ENCODE measurements at regions not wholly inside any gene's neighbourhood (a gene's known extent, or its start where the extent isn't known, plus 50 kb on each side); places are given as distances from the start of the nearest gene placed in this dataset.
A peak's percentile ranks its signal among the peaks of the same experiment; 100 is the strongest.

GRCh38 chr11:71383461-71383860 lies 64.7 kb downstream of the DHCR7 start:
- peaks cover 9% of the 10 kb centered on the region for H3K4me1 ChIP-seq (ENCODE audit: low read length)
- no peak overlapping the region for H3K27ac ChIP-seq (ENCODE audit: low read length)
- H3K9ac ChIP-seq (ENCODE audit: low read length) = no peak overlapping the region
- no peak overlapping the region for H2AFZ ChIP-seq (ENCODE audit: low read depth, low read length)
- no peaks in the 10 kb centered on the region; the same call in 1 of the 2 replicates for H3K9me3 ChIP-seq (ENCODE audit: insufficient read depth, low read length)
- TF ChIP-seq EZH2phosphoT487 (IDR thresholded peaks at IDR 0.05; ENCODE audit: low read depth) = no peak
- no peak for TF ChIP-seq CTCF (IDR thresholded peaks at IDR 0.05; ENCODE audit: low read depth, low read length)
- H4K20me1 ChIP-seq (ENCODE audit: insufficient read depth, low read length) = no peaks in the 10 kb centered on the region
- H3K79me2 ChIP-seq (ENCODE audit: low read length) = no peaks in the 10 kb centered on the region
- peaks cover 53% of the 10 kb centered on the region for H3K27me3 ChIP-seq (ENCODE audit: low read depth, low read length)
- peak overlapping the region; percentile 30 for H3K4me2 ChIP-seq (ENCODE audit: low read length)
- no peaks in the 10 kb centered on the region for H3K36me3 ChIP-seq (replicated peaks; ENCODE audit: low read depth, low read length)
- H3K4me3 ChIP-seq (ENCODE audit: low read length) = no peak overlapping the region

- peaks cover 14% of the 10 kb centered on the region for H3K4me1 ChIP-seq (ENCODE audit: low read length)
- no peak overlapping the region for H3K4me2 ChIP-seq (ENCODE audit: low read length)
- no peak overlapping the region for H3K27ac ChIP-seq (ENCODE audit: low read length)
Measured at GRCh38 chr11:71381781-71382505, 66.2 kb downstream of the DHCR7 start.

GRCh38 chr11:71379701-71380100 lies 68.5 kb downstream of the DHCR7 start:
- H3K4me1 ChIP-seq (ENCODE audit: low read length) = peaks cover 14% of the 10 kb centered on the region
- no peak overlapping the region for H3K9ac ChIP-seq (ENCODE audit: low read length)
- H3K4me2 ChIP-seq (ENCODE audit: low read length) = no peak overlapping the region
- H3K36me3 ChIP-seq (replicated peaks; ENCODE audit: low read depth, low read length) = no peaks in the 10 kb centered on the region
- H3K79me2 ChIP-seq (ENCODE audit: low read length) = no peaks in the 10 kb centered on the region
- no peaks in the 10 kb centered on the region for H4K20me1 ChIP-seq (ENCODE audit: insufficient read depth, low read length)
- H3K4me3 ChIP-seq (ENCODE audit: low read length) = no peak overlapping the region
- no peak overlapping the region for H2AFZ ChIP-seq (ENCODE audit: low read depth, low read length)
- H3K27ac ChIP-seq (ENCODE audit: low read length) = no peak overlapping the region
- H3K9me3 ChIP-seq (ENCODE audit: insufficient read depth, low read length) = no peaks in the 10 kb centered on the region
- TF ChIP-seq CTCF (IDR thresholded peaks at IDR 0.05; ENCODE audit: low read depth, low read length) (no peak), EZH2phosphoT487 (IDR thresholded peaks at IDR 0.05; ENCODE audit: low read depth) (no peak)
- H3K27me3 ChIP-seq (ENCODE audit: low read depth, low read length) = peaks cover 64% of the 10 kb centered on the region

More at GRCh38 chr11:71381781-71382505, 66.2 kb downstream of the DHCR7 start:
- Histone ChIP-seq H3K9me3 (ENCODE audit: insufficient read depth, low read length) (no peaks in the 10 kb centered on the region), H3K9ac (ENCODE audit: low read length) (no peak overlapping the region), H3K4me3 (ENCODE audit: low read length) (no peak overlapping the region), H3K79me2 (ENCODE audit: low read length) (no peaks in the 10 kb centered on the region), H2AFZ (ENCODE audit: low read depth, low read length) (no peak overlapping the region), H3K27me3 (ENCODE audit: low read depth, low read length) (peaks cover 54% of the 10 kb centered on the region), H3K36me3 (replicated peaks; ENCODE audit: low read depth, low read length) (no peaks in the 10 kb centered on the region), H4K20me1 (ENCODE audit: insufficient read depth, low read length) (no peaks in the 10 kb centered on the region)
- TF ChIP-seq EZH2phosphoT487 (IDR thresholded peaks at IDR 0.05; ENCODE audit: low read depth) = no peak
- no peak for TF ChIP-seq CTCF (IDR thresholded peaks at IDR 0.05; ENCODE audit: low read depth, low read length)

GRCh38 chr11:71373791-71374454 lies 74.3 kb downstream of the DHCR7 start:
- Histone ChIP-seq H3K9ac (ENCODE audit: low read length) (no peak overlapping the region), H4K20me1 (ENCODE audit: insufficient read depth, low read length) (no peaks in the 10 kb centered on the region), H3K79me2 (ENCODE audit: low read length) (no peaks in the 10 kb centered on the region), H3K4me3 (ENCODE audit: low read length) (peak overlapping the region; percentile 65), H3K36me3 (replicated peaks; ENCODE audit: low read depth, low read length) (no peaks in the 10 kb centered on the region), H3K27ac (ENCODE audit: low read length) (peak overlapping the region; percentile 51), H2AFZ (ENCODE audit: low read depth, low read length) (no peak overlapping the region), H3K4me1 (ENCODE audit: low read length) (peaks cover 24% of the 10 kb centered on the region), H3K4me2 (ENCODE audit: low read length) (peak overlapping the region; percentile 97), H3K9me3 (ENCODE audit: insufficient read depth, low read length) (no peaks in the 10 kb centered on the region), H3K27me3 (ENCODE audit: low read depth, low read length) (peaks cover 48% of the 10 kb centered on the region)
- TF ChIP-seq CTCF (IDR thresholded peaks at IDR 0.05; ENCODE audit: low read depth, low read length) (no peak), EZH2phosphoT487 (IDR thresholded peaks at IDR 0.05; ENCODE audit: low read depth) (no peak)

Measured in OCI-LY3 (cell line).